ENCODE measurements at regions not wholly inside any gene's neighbourhood (a gene's known extent, or its start where the extent isn't known, plus 50 kb on each side); places are given as distances from the start of the nearest gene placed in this dataset.

DNA sequence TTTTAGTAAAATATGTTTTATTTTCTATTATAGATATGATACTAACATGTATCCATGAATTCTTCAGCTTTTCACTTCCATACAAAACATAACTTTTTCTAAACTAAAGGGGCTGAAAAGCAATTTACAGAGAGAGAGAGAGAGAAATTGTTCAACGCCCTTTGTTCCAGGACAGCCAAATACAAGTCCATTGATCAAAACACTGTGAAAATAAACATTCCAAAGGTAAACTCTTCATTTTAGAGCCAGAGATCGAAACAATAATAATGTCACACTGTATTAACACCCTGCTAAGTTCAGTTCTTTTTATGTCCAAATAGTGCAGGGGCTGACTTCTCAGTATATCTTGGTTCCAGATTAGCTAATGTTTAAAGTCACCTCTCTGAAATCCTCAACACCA, 516.2 kb upstream of the ATXN8OS start:
- TF ChIP-seq, protein P1, sequence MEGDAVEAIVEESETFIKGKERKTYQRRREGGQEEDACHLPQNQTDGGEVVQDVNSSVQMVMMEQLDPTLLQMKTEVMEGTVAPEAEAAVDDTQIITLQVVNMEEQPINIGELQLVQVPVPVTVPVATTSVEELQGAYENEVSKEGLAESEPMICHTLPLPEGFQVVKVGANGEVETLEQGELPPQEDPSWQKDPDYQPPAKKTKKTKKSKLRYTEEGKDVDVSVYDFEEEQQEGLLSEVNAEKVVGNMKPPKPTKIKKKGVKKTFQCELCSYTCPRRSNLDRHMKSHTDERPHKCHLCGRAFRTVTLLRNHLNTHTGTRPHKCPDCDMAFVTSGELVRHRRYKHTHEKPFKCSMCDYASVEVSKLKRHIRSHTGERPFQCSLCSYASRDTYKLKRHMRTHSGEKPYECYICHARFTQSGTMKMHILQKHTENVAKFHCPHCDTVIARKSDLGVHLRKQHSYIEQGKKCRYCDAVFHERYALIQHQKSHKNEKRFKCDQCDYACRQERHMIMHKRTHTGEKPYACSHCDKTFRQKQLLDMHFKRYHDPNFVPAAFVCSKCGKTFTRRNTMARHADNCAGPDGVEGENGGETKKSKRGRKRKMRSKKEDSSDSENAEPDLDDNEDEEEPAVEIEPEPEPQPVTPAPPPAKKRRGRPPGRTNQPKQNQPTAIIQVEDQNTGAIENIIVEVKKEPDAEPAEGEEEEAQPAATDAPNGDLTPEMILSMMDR (IDR thresholded peaks at IDR 0.05), result no peak
- DNase-seq, result no peak
- ATAC-seq, result no peak
- Histone ChIP-seq H3K4me1 (no peaks in the 10 kb centered on the region), H3K4me3 (no peak overlapping the region), H3K9me3 (no peaks in the 10 kb centered on the region), H3K27me3 (no peaks in the 10 kb centered on the region), H3K36me3 (no peaks in the 10 kb centered on the region), H3K27ac (no peak overlapping the region)
- intact Hi-C loops (cut with DNase I), result no loop called here

DNA sequence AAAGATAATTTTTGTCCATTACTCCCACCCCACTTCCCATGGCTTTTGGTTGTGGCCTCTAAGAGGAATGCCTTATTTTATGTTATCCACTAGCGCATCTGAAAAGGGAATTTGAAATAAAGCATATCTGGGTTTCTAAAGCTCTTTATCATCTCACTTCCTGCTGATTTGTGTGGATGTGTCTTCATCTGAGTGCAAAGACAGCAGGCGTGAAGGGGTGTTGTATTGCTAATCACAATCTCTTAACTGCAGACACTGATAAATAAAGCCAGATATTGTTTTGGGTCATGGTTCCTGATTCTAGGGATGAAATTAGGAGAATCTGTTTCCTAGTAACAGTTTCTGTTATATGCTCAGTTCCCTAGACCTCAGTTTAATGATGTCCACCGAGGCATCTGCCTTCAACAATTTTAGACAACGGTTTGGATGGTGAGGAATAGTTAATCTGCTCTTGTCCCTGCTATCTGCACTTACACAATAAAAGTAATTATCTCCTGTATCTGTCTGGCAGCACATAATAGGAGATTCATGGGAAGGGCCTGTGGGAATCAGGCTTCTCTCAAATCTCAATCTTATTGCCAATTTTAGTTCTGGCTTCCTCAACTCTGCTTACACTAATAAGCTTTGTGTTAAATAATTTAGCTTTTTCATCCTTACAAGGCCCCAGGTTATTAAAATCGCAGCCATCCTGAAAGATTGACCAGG, 517.9 kb upstream of the ATXN8OS start:
- ATAC-seq (no peak), DNase-seq (no peak)
- H3K27ac ChIP-seq, result no peak overlapping the region
- intact Hi-C loops (cut with DNase I), result no loop called here
- TF ChIP-seq, protein P1 (IDR thresholded peaks at IDR 0.05), result no peak
- no peak overlapping the region for H3K4me3 ChIP-seq
- no peaks in the 10 kb centered on the region for H3K27me3 ChIP-seq
- no peaks in the 10 kb centered on the region for H3K36me3 ChIP-seq
- H3K4me1 ChIP-seq, result no peaks in the 10 kb centered on the region
- H3K9me3 ChIP-seq, result no peaks in the 10 kb centered on the region

DNA sequence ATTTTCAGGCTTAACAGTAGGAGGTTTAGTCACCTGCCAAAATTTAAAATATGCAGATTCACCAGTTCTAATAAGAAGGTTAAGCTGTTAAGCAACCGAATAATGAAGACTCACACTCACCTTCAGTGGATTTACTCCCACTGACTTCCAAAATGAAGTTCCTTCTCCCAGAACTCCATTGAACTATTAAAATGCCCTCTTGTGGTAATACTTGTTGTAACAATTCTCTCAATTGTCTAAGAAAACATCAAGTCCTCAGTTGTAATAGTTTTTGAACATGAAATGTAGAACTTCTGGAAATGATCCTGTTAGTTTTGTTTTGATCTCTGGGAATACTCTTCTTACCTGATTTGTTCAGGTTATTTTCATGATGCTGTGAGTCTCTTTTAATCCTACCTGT, 522.0 kb upstream of the ATXN8OS start:
- H3K36me3 ChIP-seq, result no peaks in the 10 kb centered on the region
- no peak overlapping the region for H3K4me3 ChIP-seq
- TF ChIP-seq, protein P1 (IDR thresholded peaks at IDR 0.05), result no peak
- no peak overlapping the region for H3K27ac ChIP-seq
- H3K9me3 ChIP-seq, result no peaks in the 10 kb centered on the region
- H3K27me3 ChIP-seq, result no peaks in the 10 kb centered on the region
- ATAC-seq, result no peak
- DNase-seq, result no peak
- intact Hi-C loops (cut with DNase I), result no loop called here
- no peaks in the 10 kb centered on the region for H3K4me1 ChIP-seq

DNA sequence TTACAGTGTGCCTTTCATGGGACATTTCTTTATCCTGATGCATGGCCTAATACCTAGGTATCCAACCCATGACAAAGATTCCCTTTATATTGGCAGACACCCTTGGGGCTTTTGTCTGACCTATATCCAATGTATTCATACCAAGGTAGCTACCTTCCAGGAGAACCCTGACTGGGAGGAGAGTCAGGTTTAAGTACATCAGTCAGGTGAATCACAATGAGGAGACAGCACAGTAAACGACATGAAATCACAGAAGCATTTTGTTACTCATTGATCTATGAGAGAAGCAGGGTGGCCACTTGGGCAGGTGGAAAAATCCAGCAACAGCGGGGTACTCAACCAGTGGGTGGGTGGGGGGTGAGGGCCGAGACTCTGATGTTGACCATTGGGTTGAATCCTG, 527.4 kb upstream of the ATXN8OS start:
- no peak for ATAC-seq
- TF ChIP-seq, protein P1 (IDR thresholded peaks at IDR 0.05), result no peak
- Histone ChIP-seq H3K9me3 (no peaks in the 10 kb centered on the region), H3K27me3 (no peaks in the 10 kb centered on the region), H3K36me3 (no peaks in the 10 kb centered on the region), H3K4me1 (no peaks in the 10 kb centered on the region), H3K4me3 (no peak overlapping the region), H3K27ac (no peak overlapping the region)
- intact Hi-C loops (cut with DNase I), result no loop called here
- DNase-seq, result no peak

DNA sequence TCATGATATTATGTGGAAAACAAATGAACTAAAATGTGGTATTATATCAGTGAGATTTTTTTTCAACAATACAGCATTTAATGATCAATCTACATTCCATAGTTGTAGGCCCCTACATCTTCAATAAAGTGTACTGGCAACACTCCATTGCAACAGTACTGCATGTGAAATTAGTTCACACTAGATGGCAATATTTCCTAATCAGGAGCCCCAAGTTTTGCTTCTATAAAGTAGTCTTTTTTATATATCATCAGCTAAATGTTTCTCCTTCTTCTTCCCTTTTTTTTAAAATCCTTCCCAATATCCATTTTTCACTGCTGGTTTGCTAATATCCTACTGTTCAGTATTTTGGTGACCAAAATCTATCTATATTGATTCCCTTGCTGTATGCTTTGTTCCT, 528.3 kb upstream of the ATXN8OS start:
- TF ChIP-seq, protein P1 (IDR thresholded peaks at IDR 0.05), result no peak
- intact Hi-C loops (cut with DNase I), result no loop called here
- Histone ChIP-seq H3K4me1 (no peaks in the 10 kb centered on the region), H3K27me3 (no peaks in the 10 kb centered on the region), H3K9me3 (no peaks in the 10 kb centered on the region), H3K27ac (no peak overlapping the region), H3K36me3 (no peaks in the 10 kb centered on the region), H3K4me3 (no peak overlapping the region)
- ATAC-seq (no peak), DNase-seq (no peak)
